ENCODE measurements at regions not wholly inside any gene's neighbourhood (a gene's known extent, or its start where the extent isn't known, plus 50 kb on each side); places are given as distances from the start of the nearest gene placed in this dataset.

GRCh38 chr18:61082976-61083630 is 250.1 kb upstream of the CDH20 start:
- no peak for DNase-seq (ENCODE audit: low spot score)

- no peak for DNase-seq (ENCODE audit: low spot score)
Measured at GRCh38 chr18:61085036-61085435, 248.2 kb upstream of the CDH20 start.

DNA sequence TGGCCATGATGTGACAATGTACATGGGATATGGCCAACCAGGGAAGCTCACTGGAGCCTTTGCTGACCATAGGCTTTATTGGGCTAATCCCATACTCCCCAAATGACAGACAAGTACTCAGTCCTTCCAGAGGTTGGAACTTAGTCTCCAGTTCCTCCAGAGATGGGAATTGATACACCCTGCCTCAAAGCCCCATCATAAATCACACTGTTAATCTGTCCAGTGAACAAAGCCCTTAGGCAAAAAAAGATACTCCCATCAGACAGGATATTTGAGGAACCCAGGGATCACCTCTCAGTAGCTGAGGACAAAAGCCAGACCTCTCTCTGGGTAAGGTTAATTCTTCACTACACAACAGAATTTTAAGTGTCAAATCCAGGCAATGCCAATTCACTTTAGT is 247.5 kb upstream of the CDH20 start:
- DNase-seq (ENCODE audit: low spot score), result no peak

- DNase-seq (ENCODE audit: low spot score), result no peak
Measured at GRCh38 chr18:61086657-61087056, 246.6 kb upstream of the CDH20 start.

- no peak for DNase-seq (ENCODE audit: low spot score)
Measured at GRCh38 chr18:61091379-61091778, 241.9 kb upstream of the CDH20 start.

DNA sequence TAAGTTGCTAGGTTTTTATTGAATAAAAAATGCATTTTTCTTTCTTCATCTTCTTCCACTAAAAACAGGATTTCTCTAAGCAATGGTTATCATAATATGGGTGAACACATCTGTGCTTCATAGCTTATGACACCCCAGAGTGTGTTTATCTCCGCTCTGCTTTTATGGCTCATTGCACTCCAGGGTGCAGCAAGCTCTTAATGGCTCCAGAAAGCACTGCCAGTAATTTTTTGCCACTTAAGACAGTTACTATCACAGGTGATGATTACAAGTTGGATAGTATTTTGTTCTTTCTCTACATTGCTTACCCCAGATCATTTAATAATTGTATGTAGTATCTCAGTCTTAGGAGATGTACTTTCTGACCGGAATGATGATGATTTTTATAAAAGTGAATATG is 239.3 kb upstream of the CDH20 start:
- DNase-seq (ENCODE audit: low spot score), result no peak

DNA sequence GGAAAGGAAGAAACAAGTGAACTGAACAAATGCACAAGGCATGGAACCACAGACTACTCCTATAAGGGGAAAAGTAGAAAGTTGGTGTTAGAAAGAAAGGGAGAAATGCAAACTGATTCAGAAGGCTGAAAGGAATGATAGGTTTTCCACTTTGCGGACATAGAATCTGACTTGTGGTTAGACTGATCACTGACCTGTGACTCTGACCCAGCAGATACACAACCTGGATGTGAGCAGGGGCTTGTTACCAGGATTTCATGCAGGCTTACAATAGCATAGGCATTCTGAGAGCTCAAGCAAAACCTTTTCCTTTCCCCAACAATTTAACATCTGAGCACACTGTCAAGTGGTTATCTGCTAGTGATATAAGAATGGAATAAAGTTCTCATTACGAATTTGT is 237.0 kb upstream of the CDH20 start:
- DNase-seq (ENCODE audit: low spot score), result no peak

- no peak for DNase-seq (ENCODE audit: low spot score)
Measured at GRCh38 chr18:61107113-61107512, 226.1 kb upstream of the CDH20 start.

DNA sequence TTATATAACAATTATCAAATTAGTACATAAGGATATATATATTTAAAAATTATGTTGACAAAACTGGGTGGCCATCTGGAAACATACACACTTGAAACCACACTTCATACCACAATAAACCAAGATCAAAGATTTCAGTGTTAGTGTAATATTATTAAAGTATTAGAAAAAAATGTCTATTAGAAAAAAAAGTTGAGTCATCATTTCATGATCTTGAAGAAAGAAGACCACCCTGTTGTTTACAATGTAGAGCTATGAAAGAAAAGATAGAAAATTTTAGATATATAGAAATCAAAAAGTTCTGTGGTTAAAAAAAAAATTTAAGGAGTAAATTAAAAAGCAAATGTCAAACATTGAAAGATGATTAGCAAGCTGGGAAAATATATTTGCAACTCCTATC is 224.5 kb upstream of the CDH20 start:
- no peak for DNase-seq (ENCODE audit: low spot score)

DNA sequence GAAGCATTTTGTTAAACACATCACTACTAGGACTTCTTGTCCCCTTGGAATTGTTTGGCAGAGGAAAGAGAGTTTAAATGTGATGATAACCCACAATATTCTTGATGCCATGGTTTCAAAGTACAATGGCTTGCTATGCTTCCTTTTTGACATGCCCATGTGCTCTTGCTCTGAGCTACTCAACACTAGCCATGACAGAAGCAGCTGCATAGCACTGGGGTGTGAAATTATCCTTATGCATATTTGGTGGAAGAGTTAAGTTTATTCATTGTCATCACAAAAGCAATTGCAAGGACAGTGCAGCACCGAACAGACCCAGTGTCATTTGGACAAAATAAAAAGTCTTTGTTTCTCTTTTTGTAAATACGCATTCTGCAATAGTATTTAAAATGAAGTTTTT is 209.9 kb upstream of the CDH20 start:
- no peak for DNase-seq (ENCODE audit: low spot score)

- no peak for DNase-seq (ENCODE audit: low spot score)
Measured at GRCh38 chr18:61127714-61128467, 205.3 kb upstream of the CDH20 start.

DNA sequence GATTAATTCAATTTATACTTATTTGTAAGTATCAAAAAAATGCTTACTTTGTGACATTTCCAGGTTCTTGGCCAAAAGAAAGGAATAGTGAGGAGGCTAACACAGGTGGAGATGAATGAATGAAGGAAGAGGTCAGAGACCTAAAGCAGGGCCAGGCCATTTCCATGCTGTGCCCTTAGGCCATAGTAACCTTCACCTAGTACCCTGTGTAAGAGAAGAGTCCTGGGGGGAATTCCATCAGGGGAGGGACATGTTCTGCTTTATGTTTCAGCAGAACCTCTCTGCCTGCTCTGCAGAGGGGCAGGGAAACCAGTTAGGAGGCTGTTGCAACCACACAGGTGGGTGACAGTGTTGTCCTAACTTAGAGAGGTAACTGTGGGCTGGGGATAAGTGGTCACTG is 204.2 kb upstream of the CDH20 start:
- DNase-seq (ENCODE audit: low spot score), result no peak

DNA sequence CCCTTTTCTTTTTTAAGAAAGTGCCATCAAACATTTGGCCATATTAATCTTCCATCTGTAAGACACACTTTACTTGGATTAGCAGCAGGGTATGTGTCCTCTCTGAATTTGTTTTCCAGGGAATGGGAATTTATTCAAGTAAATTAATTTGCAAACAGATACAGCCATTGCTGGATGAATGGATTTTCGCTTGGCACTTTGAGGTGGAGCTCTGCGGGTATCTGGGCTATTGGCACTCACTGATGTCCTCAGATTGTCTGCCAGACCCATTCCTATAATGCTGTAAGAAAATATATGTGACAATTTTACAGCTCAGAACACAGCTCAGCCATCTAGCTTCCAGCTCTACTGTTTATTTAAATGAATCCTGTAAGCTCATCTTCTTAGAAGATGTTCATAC is 201.2 kb upstream of the CDH20 start:
- no peak for DNase-seq (ENCODE audit: low spot score)

DNA sequence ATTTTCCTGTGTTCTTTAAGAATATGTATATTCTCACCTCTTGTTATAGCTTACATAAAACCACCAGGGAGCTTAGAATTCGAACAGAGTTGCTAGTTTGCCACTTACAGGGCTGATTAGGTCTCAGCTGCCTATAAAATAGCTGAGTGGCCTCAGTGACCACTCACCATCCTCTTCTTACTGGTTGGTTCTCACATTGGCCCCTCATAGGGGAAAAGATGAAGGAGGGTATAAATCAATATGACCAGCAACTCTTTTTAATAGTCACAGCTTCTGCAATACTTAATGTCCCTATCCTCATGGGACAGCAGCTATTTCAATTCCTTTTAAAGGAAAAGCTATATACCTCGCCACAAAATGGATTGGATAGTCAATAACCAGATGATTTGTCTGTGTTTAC is 199.4 kb upstream of the CDH20 start:
- DNase-seq (ENCODE audit: low spot score), result no peak

- DNase-seq (ENCODE audit: low spot score), result no peak
Measured at GRCh38 chr18:61136711-61137251, 196.4 kb upstream of the CDH20 start.

GRCh38 chr18:61141691-61142090 is 191.5 kb upstream of the CDH20 start:
- DNase-seq (ENCODE audit: low spot score), result no peak

DNA sequence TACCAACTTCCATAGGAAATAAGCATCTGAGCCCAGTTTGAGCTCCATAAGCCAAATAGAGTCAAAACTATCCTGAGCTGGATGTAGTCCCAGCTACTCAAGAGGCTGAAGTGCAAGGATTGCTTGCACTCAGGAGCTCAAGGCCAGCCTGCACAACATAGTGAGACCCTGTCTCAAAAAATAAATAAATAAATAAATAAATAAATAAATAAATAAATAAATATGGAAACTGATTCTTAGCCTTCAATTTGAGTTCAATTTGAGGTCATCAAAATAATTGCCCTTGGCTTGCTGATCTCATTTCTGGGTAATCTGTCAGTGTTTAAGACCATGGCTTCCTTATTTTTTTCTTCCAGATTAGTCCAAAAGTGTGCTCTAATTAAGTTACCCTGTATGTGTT is 184.9 kb upstream of the CDH20 start:
- DNase-seq (ENCODE audit: low spot score), result no peak

- DNase-seq (ENCODE audit: low spot score), result no peak
Measured at GRCh38 chr18:61149786-61150185, 183.4 kb upstream of the CDH20 start.

DNA sequence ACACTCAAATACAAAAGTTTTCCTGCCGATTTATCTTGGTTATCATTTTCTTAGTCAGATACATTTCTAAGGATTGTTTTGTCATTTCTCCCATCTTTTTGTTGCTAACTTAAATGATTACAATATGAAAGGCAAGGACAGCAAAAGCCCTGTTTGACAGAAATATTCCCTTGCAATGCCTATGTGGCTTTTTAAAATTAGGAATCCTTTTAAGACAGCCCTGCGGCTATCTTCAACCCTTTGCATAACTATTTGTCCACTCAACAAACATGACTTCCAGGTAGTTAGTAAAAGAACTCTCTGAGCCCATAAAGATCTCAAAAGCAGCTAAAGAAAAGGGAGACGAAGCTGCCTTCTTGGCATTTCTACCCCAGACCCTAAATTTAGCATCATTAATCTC is 179.7 kb upstream of the CDH20 start:
- no peak for DNase-seq (ENCODE audit: low spot score)

DNA sequence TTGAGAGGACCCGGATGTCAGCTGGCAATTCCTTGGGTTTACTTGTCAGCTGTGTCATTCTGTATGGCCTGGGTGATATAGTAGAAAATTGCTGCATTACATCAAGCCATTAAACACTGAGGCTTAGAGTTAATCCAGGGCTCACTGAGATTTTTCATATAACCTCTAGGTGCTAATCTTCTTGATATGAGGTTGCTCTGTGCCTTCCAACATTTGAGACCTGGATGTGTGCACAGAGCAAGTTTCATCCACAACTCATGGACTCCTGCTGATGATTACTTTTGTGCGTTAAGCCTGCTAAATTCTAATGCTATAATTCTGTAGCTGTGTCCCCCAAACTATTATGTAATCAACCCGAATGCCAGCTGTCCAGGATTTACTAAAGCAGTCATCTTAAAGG is 178.4 kb upstream of the CDH20 start:
- no peak for DNase-seq (ENCODE audit: low spot score)

DNA sequence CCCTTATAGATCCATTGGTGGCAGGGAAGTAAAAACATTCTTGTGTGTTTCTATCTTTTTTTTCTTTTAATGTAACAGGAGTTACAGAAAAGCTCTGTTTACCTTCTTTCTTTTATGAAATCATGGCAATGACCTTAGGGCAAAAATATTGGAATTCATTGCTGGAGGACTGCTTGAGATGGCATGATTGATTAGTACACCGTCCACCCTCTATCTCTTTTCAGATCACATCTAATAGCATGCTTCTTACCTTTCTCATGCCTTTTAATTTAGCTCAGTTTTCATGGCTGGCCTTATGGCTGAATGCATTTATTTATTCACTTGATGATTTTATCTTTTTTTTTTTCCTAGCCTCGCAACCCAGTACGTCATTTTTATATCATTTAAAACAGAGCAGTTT is 177.6 kb upstream of the CDH20 start:
- no peak for DNase-seq (ENCODE audit: low spot score)

GRCh38 chr18:61157451-61157850 is 175.8 kb upstream of the CDH20 start:
- no peak for DNase-seq (ENCODE audit: low spot score)

GRCh38 chr18:61159246-61159645 is 174.0 kb upstream of the CDH20 start:
- DNase-seq (ENCODE audit: low spot score), result no peak

- DNase-seq (ENCODE audit: low spot score), result no peak
Measured at GRCh38 chr18:61164321-61164720, 168.9 kb upstream of the CDH20 start.

Measured in LoVo (cell line).